Esophagus squamous epithelium (tissue), 5 donors: ENCODE measurements at regions not wholly inside any gene's neighbourhood (a gene's known extent, or its start where the extent isn't known, plus 50 kb on each side); places are given as distances from the start of the nearest gene placed in this dataset.

Experiments
- DNase-seq: peaks from one replicate; lab custom pipeline; 2025; lab: John Stamatoyannopoulos, UW
- H3K27ac ChIP-seq, 4 donors: fragments of 200-600 bp; sonication (generic); one replicate each; pipeline ENCODE4 v1.5.1; 2016 to 2019; ENCODE audit warnings: mild to moderate bottlenecking in 1 of 4
- H3K27me3 ChIP-seq, 4 donors: fragments of 200-600 bp; sonication (generic); 1 replicate in 3 of 4; 2 replicates in 1 of 4; pipeline versions ENCODE4 v1.5.1 to v1.6.0; 2017 to 2021; ENCODE audit warnings: antibody characterized with exemption in 1 of 4
- H3K36me3 ChIP-seq, 3 donors: fragments of 200-600 bp; sonication (generic); one replicate each; pipeline ENCODE4 v1.5.1; 2016 to 2019
- H3K4me1 ChIP-seq, 3 donors: fragments of 200-600 bp; sonication (generic); one replicate each; pipeline ENCODE4 v1.5.1; 2017 to 2019
- H3K4me3 ChIP-seq, 4 donors: fragments of 200-600 bp; sonication (generic); 1 replicate in 3 of 4; 2 replicates in 1 of 4; pipeline ENCODE4 v1.5.1; 2016 to 2019; ENCODE audit warnings: mild to moderate bottlenecking in 2 of 4, moderate library complexity in 1 of 4
- H3K9me3 ChIP-seq, 3 donors: fragments of 200-600 bp; sonication (generic); one replicate each; pipeline ENCODE4 v1.5.1; 2016 to 2019
- POLR2A ChIP-seq, 4 donors: fragments of 450-650 bp; IDR thresholded peaks; one replicate each; pipeline ENCODE4 v1.6.1; 2017; ENCODE audit warnings: antibody characterized with exemption in 4 of 4, mild to moderate bottlenecking in 4 of 4, moderate library complexity in 3 of 4
- WGBS, 2 donors: methylation state at CpG; one replicate each; pipeline ENCODE4 v1.1.5; 2018; 5-methylcytosine and 5-hydroxymethylcytosine counted together
- intact Hi-C: fragments of 100-400 bp; cut with DNase I; formaldehyde crosslinking; loops from one replicate; pipeline ENCODE4 v1.15.0; 2022
- TF ChIP-seq, protein P1 (sequence below), 6 experiments: fragments of 450-650 bp in 4 of 6; fragments of 200-600 bp in 2 of 6; sonication (generic) in 2 of 6; IDR thresholded peaks; one replicate each; pipeline ENCODE4 v1.5.1; 2016 to 2019; ENCODE audit warnings: antibody characterized with exemption in 6 of 6, mild to moderate bottlenecking in 4 of 6, moderate library complexity in 4 of 6
- donor health status: DM: yes; HTN: yes; CAD: no.

DNA sequence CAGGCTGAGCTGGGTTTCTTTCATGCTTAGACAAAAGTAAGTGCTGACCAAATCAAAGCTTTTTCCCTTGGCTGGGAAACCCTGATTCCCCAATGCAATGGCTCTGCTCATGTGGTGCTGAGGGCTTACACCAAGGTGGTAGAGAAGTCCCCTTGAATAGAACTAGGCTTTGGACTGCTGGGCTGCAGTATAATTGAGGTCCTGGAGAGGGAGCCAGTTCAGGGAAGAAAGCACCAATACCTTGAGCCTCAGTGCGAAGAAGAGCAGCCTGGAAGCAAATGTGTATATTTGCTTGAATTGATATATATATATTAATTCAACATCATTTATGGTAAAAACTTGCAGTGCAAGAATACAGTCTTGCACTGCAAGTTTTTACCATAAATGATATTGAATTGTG lies 391.1 kb downstream of the RPS24 start:
- H3K9me3 ChIP-seq: peaks cover 0 to 9% (median 6%) of the 10 kb centered on the region in 3 donors
- 85 to 92% methylated on average over 1 of the region's 1 CpG for WGBS, 2 donors
- DNase-seq: no peak
- TF ChIP-seq, protein P1, sequence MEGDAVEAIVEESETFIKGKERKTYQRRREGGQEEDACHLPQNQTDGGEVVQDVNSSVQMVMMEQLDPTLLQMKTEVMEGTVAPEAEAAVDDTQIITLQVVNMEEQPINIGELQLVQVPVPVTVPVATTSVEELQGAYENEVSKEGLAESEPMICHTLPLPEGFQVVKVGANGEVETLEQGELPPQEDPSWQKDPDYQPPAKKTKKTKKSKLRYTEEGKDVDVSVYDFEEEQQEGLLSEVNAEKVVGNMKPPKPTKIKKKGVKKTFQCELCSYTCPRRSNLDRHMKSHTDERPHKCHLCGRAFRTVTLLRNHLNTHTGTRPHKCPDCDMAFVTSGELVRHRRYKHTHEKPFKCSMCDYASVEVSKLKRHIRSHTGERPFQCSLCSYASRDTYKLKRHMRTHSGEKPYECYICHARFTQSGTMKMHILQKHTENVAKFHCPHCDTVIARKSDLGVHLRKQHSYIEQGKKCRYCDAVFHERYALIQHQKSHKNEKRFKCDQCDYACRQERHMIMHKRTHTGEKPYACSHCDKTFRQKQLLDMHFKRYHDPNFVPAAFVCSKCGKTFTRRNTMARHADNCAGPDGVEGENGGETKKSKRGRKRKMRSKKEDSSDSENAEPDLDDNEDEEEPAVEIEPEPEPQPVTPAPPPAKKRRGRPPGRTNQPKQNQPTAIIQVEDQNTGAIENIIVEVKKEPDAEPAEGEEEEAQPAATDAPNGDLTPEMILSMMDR (IDR thresholded peaks at IDR 0.05): peak in 1 of 6 experiments; percentile 29
- TF ChIP-seq POLR2A (IDR thresholded peaks at IDR 0.05): no peak
- no peak overlapping the region for H3K27ac ChIP-seq
- H3K4me3 ChIP-seq: no peak overlapping the region
- H3K4me1 ChIP-seq: no peaks in the 10 kb centered on the region
- H3K36me3 ChIP-seq: no peaks in the 10 kb centered on the region
- H3K27me3 ChIP-seq: no peaks in the 10 kb centered on the region
- intact Hi-C loops: no loop called here

DNA sequence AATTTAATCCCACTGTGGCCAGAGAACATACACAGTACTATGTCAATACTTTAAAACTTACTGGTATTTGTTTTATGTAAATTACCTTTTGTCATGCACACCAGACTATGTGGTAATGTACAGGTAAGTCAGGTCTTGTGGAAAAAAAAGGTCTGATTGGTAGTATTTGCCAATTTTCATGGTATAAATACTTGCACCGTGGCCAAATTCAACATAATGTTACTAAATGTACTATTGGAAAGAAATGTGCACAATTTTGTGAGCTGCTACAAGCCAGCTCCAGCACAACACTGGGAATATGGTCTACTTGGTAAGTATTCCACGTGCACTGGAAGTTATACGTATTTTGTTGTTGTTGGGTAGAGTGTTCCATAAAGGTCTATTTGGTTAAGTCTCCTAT lies 392.5 kb downstream of the RPS24 start:
- Histone ChIP-seq H3K9me3 (peaks cover 0 to 9% (median 6%) of the 10 kb centered on the region in 3 donors), H3K27ac (no peak overlapping the region), H3K4me1 (no peaks in the 10 kb centered on the region), H3K36me3 (no peaks in the 10 kb centered on the region), H3K4me3 (no peak overlapping the region), H3K27me3 (peaks cover 0 to 4% (median 0%) of the 10 kb centered on the region in 4 donors)
- intact Hi-C loops: no loop called here
- no peak for TF ChIP-seq POLR2A (IDR thresholded peaks at IDR 0.05)
- TF ChIP-seq, protein P1 (IDR thresholded peaks at IDR 0.05): no peak
- no peak for DNase-seq
- 68 to 73% methylated on average over 3 of the region's 3 CpGs for WGBS, 2 donors

GRCh38 chr10:78427497-78428031 lies 393.9 kb downstream of the RPS24 start:
- 69 to 71% methylated on average over 2 of the region's 2 CpGs for WGBS, 2 donors
- peaks cover 0 to 4% (median 0%) of the 10 kb centered on the region in 4 donors for H3K27me3 ChIP-seq
- peaks cover 0 to 9% (median 6%) of the 10 kb centered on the region in 3 donors for H3K9me3 ChIP-seq
- H3K27ac ChIP-seq: no peak overlapping the region
- no peak for DNase-seq
- no peak overlapping the region for H3K4me3 ChIP-seq
- H3K36me3 ChIP-seq: no peaks in the 10 kb centered on the region
- TF ChIP-seq, protein P1 (IDR thresholded peaks at IDR 0.05): no peak
- no peak for TF ChIP-seq POLR2A (IDR thresholded peaks at IDR 0.05)
- intact Hi-C loops: no loop called here
- H3K4me1 ChIP-seq: no peaks in the 10 kb centered on the region

DNA sequence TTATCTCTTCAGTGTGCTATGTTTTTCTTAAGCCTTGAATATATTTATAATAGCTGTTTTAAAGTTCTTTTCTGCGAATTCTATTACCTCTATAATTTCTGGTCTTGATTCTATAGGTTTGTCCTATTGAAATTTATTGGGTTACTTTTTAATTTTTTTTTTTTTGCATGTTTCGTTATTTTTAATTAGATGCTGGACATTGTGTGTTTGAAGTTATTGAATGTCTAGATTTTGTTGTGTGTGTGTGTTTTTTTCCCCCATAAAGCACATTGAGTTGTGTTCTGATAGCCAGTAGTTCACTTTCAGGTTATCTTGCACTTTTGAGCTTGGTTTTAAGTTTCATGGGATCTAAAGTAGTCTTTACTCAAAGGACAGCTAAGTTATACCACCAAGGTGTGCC lies 394.9 kb downstream of the RPS24 start:
- intact Hi-C loops: no loop called here
- peaks cover 0 to 10% (median 9%) of the 10 kb centered on the region in 3 donors for H3K4me1 ChIP-seq
- no peak overlapping the region for H3K4me3 ChIP-seq
- peaks cover 0 to 9% (median 6%) of the 10 kb centered on the region in 3 donors for H3K9me3 ChIP-seq
- no peaks in the 10 kb centered on the region for H3K36me3 ChIP-seq
- peaks cover 0 to 4% (median 0%) of the 10 kb centered on the region in 4 donors for H3K27me3 ChIP-seq
- no peak for TF ChIP-seq POLR2A (IDR thresholded peaks at IDR 0.05)
- TF ChIP-seq, protein P1 (IDR thresholded peaks at IDR 0.05): no peak
- 67 to 76% methylated on average over 2 of the region's 2 CpGs for WGBS, 2 donors
- H3K27ac ChIP-seq: no peak overlapping the region
- no peak for DNase-seq

DNA sequence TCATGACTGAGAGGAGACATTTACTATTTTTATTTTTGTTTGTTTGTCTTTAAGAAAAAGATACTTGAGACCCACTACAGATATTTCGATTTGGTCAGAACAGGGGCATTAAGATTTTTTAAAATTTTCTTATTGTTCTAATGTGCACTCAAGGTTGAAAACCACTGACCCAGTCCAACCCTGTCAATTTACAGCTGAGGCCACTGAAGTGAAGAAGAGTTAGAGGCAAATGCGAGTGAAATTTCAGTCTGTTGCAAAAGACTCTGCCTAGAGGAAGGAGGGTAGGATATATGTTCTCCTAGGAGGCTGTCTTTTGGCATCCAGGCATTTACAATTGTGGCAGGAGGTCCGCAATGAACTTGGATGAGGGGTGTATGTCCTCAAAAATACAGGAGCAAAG lies 396.3 kb downstream of the RPS24 start:
- intact Hi-C loops: no loop called here
- peaks cover 0 to 17% (median 10%) of the 10 kb centered on the region in 3 donors for H3K4me1 ChIP-seq
- H3K27me3 ChIP-seq: peaks cover 0 to 4% (median 0%) of the 10 kb centered on the region in 4 donors
- WGBS, 2 donors: 72 to 78% methylated on average over 3 of the region's 3 CpGs
- no peak for DNase-seq
- no peak overlapping the region for H3K4me3 ChIP-seq
- peaks cover 0 to 6% (median 2%) of the 10 kb centered on the region in 3 donors for H3K9me3 ChIP-seq
- TF ChIP-seq, protein P1 (IDR thresholded peaks at IDR 0.05): no peak
- no peak overlapping the region for H3K27ac ChIP-seq
- H3K36me3 ChIP-seq: no peaks in the 10 kb centered on the region
